ENCODE measurements at regions not wholly inside any gene's neighbourhood (a gene's known extent, or its start where the extent isn't known, plus 50 kb on each side); places are given as distances from the start of the nearest gene placed in this dataset.

- no peak for TF ChIP-seq CTCF (IDR thresholded peaks at IDR 0.05)
- DNase-seq (ENCODE audit: low spot score): no peak
- Histone ChIP-seq H3K4me3 (no peak overlapping the region), H3K27ac (no peak overlapping the region)
These were observed 150.3 kb upstream of the LARGE1 start for GRCh38 chr22:34070531-34070930.

- no peak for DNase-seq (ENCODE audit: low spot score)
- no peak for TF ChIP-seq CTCF (IDR thresholded peaks at IDR 0.05)
- H3K27ac ChIP-seq: no peak overlapping the region
- H3K4me3 ChIP-seq: no peak overlapping the region
These were observed 152.3 kb upstream of the LARGE1 start for GRCh38 chr22:34072585-34072984.

GRCh38 chr22:34080433-34080832 lies 160.2 kb upstream of the LARGE1 start:
- Histone ChIP-seq H3K27ac (no peak overlapping the region), H3K4me3 (no peak overlapping the region)
- TF ChIP-seq CTCF (IDR thresholded peaks at IDR 0.05): no peak
- DNase-seq (ENCODE audit: low spot score): no peak

- Histone ChIP-seq H3K4me3 (no peak overlapping the region), H3K27ac (no peak overlapping the region)
- TF ChIP-seq CTCF (IDR thresholded peaks at IDR 0.05): no peak
- no peak for DNase-seq (ENCODE audit: low spot score)
These were observed 176.5 kb upstream of the LARGE1 start for GRCh38 chr22:34096770-34097169.

- no peak for TF ChIP-seq CTCF (IDR thresholded peaks at IDR 0.05)
- Histone ChIP-seq H3K27ac (no peak overlapping the region), H3K4me3 (no peak overlapping the region)
- no peak for DNase-seq (ENCODE audit: low spot score)
These were observed 179.0 kb upstream of the LARGE1 start for GRCh38 chr22:34099278-34099677.

- Histone ChIP-seq H3K4me3 (no peak overlapping the region), H3K27ac (no peak overlapping the region)
- TF ChIP-seq CTCF (IDR thresholded peaks at IDR 0.05): no peak
- no peak for DNase-seq (ENCODE audit: low spot score)
These were observed 182.4 kb upstream of the LARGE1 start for GRCh38 chr22:34102633-34103032.

- DNase-seq (ENCODE audit: low spot score): no peak
- TF ChIP-seq CTCF (IDR thresholded peaks at IDR 0.05): no peak
- Histone ChIP-seq H3K4me3 (no peak overlapping the region), H3K27ac (no peak overlapping the region)
These were observed 185.3 kb upstream of the LARGE1 start for GRCh38 chr22:34105461-34106062.
